ENCODE measurements at regions not wholly inside any gene's neighbourhood (a gene's known extent, or its start where the extent isn't known, plus 50 kb on each side); places are given as distances from the start of the nearest gene placed in this dataset.
"Not testable (repeated sequence)": the region's sequence is repeated elsewhere in the genome, so short reads cannot be mapped to it uniquely, and the experiment has no call there.

- DNase-seq (ENCODE audit: low read depth in 2 of 2) = no peak
Measured at GRCh38 chr2:43019536-43020183, 206.7 kb downstream of the ZFP36L2 start.

GRCh38 chr2:43019025-43019367, 207.4 kb downstream of the ZFP36L2 start:
- DNase-seq (ENCODE audit: low read depth in 2 of 2) = no peak

GRCh38 chr2:43018179-43019024, 208.0 kb downstream of the ZFP36L2 start:
- no peak for DNase-seq (ENCODE audit: low read depth in 2 of 2)

GRCh38 chr2:43013821-43014345, 212.5 kb downstream of the ZFP36L2 start:
- no peak for DNase-seq (ENCODE audit: low read depth in 2 of 2)

GRCh38 chr2:43012966-43013365, 213.4 kb downstream of the ZFP36L2 start:
- no peak for DNase-seq (ENCODE audit: low read depth in 2 of 2)

- DNase-seq (ENCODE audit: low read depth in 2 of 2) = no peak
Measured at GRCh38 chr2:43011158-43011491, 215.3 kb downstream of the ZFP36L2 start.

- DNase-seq (ENCODE audit: low read depth in 2 of 2) = no peak
Measured at GRCh38 chr2:43010438-43011157, 215.8 kb downstream of the ZFP36L2 start.

- no peak for DNase-seq (ENCODE audit: low read depth in 2 of 2)
Measured at GRCh38 chr2:43009448-43009847, 217.0 kb downstream of the ZFP36L2 start.

- no peak for DNase-seq (ENCODE audit: low read depth in 2 of 2)
Measured at GRCh38 chr2:43008388-43008787, 216.0 kb upstream of the HAAO start.

- DNase-seq (ENCODE audit: low read depth in 2 of 2) = no peak
Measured at GRCh38 chr2:43007901-43008300, 215.5 kb upstream of the HAAO start.

- no peak for DNase-seq (ENCODE audit: low read depth in 2 of 2)
Measured at GRCh38 chr2:43006834-43007543, 214.6 kb upstream of the HAAO start.

GRCh38 chr2:43005975-43006833, 213.8 kb upstream of the HAAO start:
- no peak for DNase-seq (ENCODE audit: low read depth in 2 of 2)

- no peak for DNase-seq (ENCODE audit: low read depth in 2 of 2)
Measured at GRCh38 chr2:43005245-43005974, 213.0 kb upstream of the HAAO start.

GRCh38 chr2:43004879-43005244, 212.5 kb upstream of the HAAO start:
- DNase-seq (ENCODE audit: low read depth in 2 of 2) = no peak

- not testable (repeated sequence) for DNase-seq (ENCODE audit: low read depth in 2 of 2)
Measured at GRCh38 chr2:43004126-43004865, 211.9 kb upstream of the HAAO start.

- DNase-seq (ENCODE audit: low read depth in 2 of 2) = no peak
Measured at GRCh38 chr2:43003702-43004101, 211.3 kb upstream of the HAAO start.

GRCh38 chr2:43001787-43002468, 209.5 kb upstream of the HAAO start:
- no peak for DNase-seq (ENCODE audit: low read depth in 2 of 2)

- DNase-seq (ENCODE audit: low read depth in 2 of 2) = no peak
Measured at GRCh38 chr2:43001055-43001378, 208.6 kb upstream of the HAAO start.
